ENCODE measurements at regions not wholly inside any gene's neighbourhood (a gene's known extent, or its start where the extent isn't known, plus 50 kb on each side); places are given as distances from the start of the nearest gene placed in this dataset.

- no peak for TF ChIP-seq CTCF (conservative IDR thresholded peaks at IDR 0.05; ENCODE audit: low read depth, low read length)
- no peak for DNase-seq (ENCODE audit: low read depth)
- no peak overlapping the region for H3K4me3 ChIP-seq (ENCODE audit: low read depth, low read length)
Observed at GRCh38 chr2:199612509-199613130, 154.9 kb upstream of the SATB2 start.

DNA sequence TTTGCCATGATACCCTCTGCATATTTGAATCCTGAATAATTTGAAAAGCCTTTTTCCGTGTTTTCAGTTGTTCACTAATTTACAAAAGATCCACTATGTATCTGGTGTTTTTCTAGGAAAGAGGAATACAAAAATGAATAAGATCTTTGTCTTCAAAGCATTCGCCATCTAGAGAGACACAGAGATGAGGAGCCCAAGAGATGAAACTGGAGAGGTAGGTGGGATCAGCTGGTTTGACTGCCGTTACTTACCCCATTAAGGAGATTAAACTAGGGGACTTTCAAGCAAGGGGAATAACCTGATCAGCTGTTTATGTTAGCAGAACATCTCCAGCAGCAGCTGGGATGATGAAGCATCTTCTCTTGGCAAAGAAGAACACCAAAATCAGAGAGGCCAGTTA is 150.2 kb upstream of the SATB2 start:
- no peak for DNase-seq (ENCODE audit: low read depth)
- no peak overlapping the region for H3K4me3 ChIP-seq (ENCODE audit: low read depth, low read length)

GRCh38 chr2:199606193-199606780 is 148.5 kb upstream of the SATB2 start:
- peak; percentile 31 for TF ChIP-seq CTCF (conservative IDR thresholded peaks at IDR 0.05; ENCODE audit: low read depth, low read length)
- H3K4me3 ChIP-seq (ENCODE audit: low read depth, low read length) = no peak overlapping the region
- no peak for DNase-seq (ENCODE audit: low read depth)

More for the DNA sequence above, 150.2 kb upstream of the SATB2 start:
- no peak for TF ChIP-seq CTCF (conservative IDR thresholded peaks at IDR 0.05; ENCODE audit: low read depth, low read length)

- no peak for TF ChIP-seq CTCF (conservative IDR thresholded peaks at IDR 0.05; ENCODE audit: low read depth, low read length)
- H3K4me3 ChIP-seq (ENCODE audit: low read depth, low read length) = no peak overlapping the region
- no peak for DNase-seq (ENCODE audit: low read depth)
Observed at GRCh38 chr2:199603721-199604291, 146.1 kb upstream of the SATB2 start.

DNA sequence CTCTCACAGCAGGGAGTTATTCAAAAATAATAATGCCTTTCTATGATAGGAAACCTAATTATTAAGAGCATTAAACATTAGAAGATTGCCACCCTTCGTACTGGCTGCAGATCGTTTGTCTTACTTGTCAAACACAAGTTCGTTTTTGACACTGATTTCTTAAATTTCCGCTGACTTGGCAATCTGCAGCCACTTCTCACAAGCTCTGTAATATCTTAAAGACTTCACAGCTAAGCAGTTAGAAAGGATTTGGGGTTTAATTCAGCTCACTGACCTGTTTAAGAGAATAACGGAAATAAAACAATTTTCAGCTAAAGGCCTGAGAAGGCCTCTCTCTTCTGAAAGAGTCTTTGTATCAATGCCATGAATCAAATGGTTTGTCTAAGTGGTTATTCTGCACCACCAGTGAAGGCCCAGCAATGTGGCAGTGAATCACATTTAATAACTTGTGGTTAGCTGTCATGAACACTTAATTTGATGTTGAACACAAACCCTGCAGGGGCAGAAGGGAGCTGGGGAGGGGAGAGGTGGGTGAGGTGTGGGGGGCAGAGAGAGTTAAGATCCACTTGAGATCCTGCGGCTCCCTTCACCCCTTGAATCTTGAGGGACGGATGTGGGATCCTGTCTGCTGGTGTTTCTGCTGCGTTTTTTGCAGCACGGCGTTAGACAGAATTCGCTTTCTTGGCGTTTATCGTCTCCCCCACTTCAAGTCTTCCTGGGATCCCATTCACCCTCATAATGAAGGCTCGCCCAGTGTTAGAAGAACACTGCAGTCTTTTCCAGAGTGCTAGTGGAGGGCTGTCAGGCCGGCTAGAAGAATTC is 145.4 kb upstream of the SATB2 start:
- no peak for TF ChIP-seq CTCF (conservative IDR thresholded peaks at IDR 0.05; ENCODE audit: low read depth, low read length)
- no peak overlapping the region for H3K4me3 ChIP-seq (ENCODE audit: low read depth, low read length)
- no peak for DNase-seq (ENCODE audit: low read depth)

GRCh38 chr2:199602271-199602895 is 144.6 kb upstream of the SATB2 start:
- DNase-seq (ENCODE audit: low read depth) = peak; percentile 4
- TF ChIP-seq CTCF (conservative IDR thresholded peaks at IDR 0.05; ENCODE audit: low read depth, low read length) = peak; percentile 38
- no peak overlapping the region for H3K4me3 ChIP-seq (ENCODE audit: low read depth, low read length)
